DND-41 (cell line): ENCODE measurements at regions not wholly inside any gene's neighbourhood (a gene's known extent, or its start where the extent isn't known, plus 50 kb on each side); places are given as distances from the start of the nearest gene placed in this dataset.

Source experiments
- ATAC-seq: fragments of 200-7000 bp; cut with Tn5 transposase; 3 replicates; pipeline ENCODE4 v1.9.1; 2021; ENCODE audit warnings: low read depth; ENCODE audit not compliant: insufficient read depth
- DNase-seq: peaks from one replicate; pipeline ENCODE4 v3.0.0-alpha.2; 2020
- H2AFZ ChIP-seq: 2 replicates; pipeline ENCODE4 v1.6.0; 2012; ENCODE audit warnings: low read depth, low read length
- H3K27ac ChIP-seq: 2 replicates; pipeline ENCODE4 v1.5.1; 2012; ENCODE audit warnings: low read length, inconsistent platforms
- H3K27me3 ChIP-seq: fragments of 200-600 bp; sonication (generic); 2 replicates; pipeline ENCODE4 v1.6.0; 2012; ENCODE audit warnings: low read length, mild to moderate bottlenecking, inconsistent platforms; ENCODE audit not compliant: insufficient read depth, poor library complexity
- H3K36me3 ChIP-seq: 2 replicates; pipeline ENCODE4 v1.5.1; 2012; ENCODE audit warnings: low read length, inconsistent platforms; ENCODE audit not compliant: insufficient read depth
- H3K4me1 ChIP-seq: 2 replicates; pipeline ENCODE4 v1.5.1; 2012; ENCODE audit warnings: mild to moderate bottlenecking, low read length; ENCODE audit not compliant: insufficient read depth
- H3K4me2 ChIP-seq: 2 replicates; pipeline ENCODE4 v1.6.0; 2012; ENCODE audit warnings: mild to moderate bottlenecking, moderate library complexity, low read length, inconsistent platforms; ENCODE audit not compliant: insufficient read depth
- H3K4me3 ChIP-seq, 2 experiments: fragments of 200-600 bp in 1 of 2; shearing (Covaris generic) in 1 of 2; 2 replicates each; pipeline ENCODE4 v1.5.1; 2012 to 2016; ENCODE audit warnings: inconsistent platforms in 2 of 2, low read length in 2 of 2, mild to moderate bottlenecking in 2 of 2, low read depth in 1 of 2, moderate library complexity in 1 of 2
- H3K79me2 ChIP-seq: 2 replicates; pipeline ENCODE4 v1.6.0; 2012; ENCODE audit warnings: low read length, inconsistent platforms; ENCODE audit not compliant: insufficient read depth
- H3K9ac ChIP-seq: 2 replicates; pipeline ENCODE4 v1.6.0; 2012; ENCODE audit warnings: low read depth, mild to moderate bottlenecking, inconsistent platforms, low read length, moderate library complexity
- H3K9me3 ChIP-seq: 2 replicates; pipeline ENCODE4 v1.5.1; 2012; ENCODE audit warnings: low read length, moderate library complexity, mild to moderate bottlenecking, inconsistent platforms; ENCODE audit not compliant: insufficient read depth, severe bottlenecking
- H4K20me1 ChIP-seq: 2 replicates; pipeline ENCODE4 v1.6.0; 2012; ENCODE audit warnings: low read length; ENCODE audit not compliant: insufficient read depth
- EZH2 ChIP-seq: IDR thresholded peaks from 3 replicates; pipeline ENCODE4 v1.6.1; 2012; ENCODE audit warnings: borderline replicate concordance, low read depth, mild to moderate bottlenecking, moderate library complexity, low read length, inconsistent platforms; ENCODE audit not compliant: severe bottlenecking
- TF ChIP-seq, protein P1 (sequence below): IDR thresholded peaks from 2 replicates; pipeline ENCODE4 v1.5.1; 2012; ENCODE audit warnings: borderline replicate concordance, low read length, moderate library complexity, mild to moderate bottlenecking; ENCODE audit not compliant: poor library complexity, severe bottlenecking; ENCODE audit errors: extremely low read depth

GRCh38 chr4:108366716-108367115 lies 198.0 kb upstream of the LEF1 start:
- Histone ChIP-seq H3K4me2 (no peak overlapping the region), H3K9ac (no peak overlapping the region), H4K20me1 (no peaks in the 10 kb centered on the region), H2AFZ (no peak overlapping the region), H3K4me3 (no peak overlapping the region), H3K4me1 (peaks cover 70% of the 10 kb centered on the region), H3K79me2 (no peaks in the 10 kb centered on the region), H3K9me3 (no peaks in the 10 kb centered on the region), H3K36me3 (no peaks in the 10 kb centered on the region), H3K27ac (peak overlapping the region; percentile 16; the same call in 1 of the 2 replicates), H3K27me3 (no peaks in the 10 kb centered on the region)
- TF ChIP-seq EZH2 = no peak
- TF ChIP-seq, protein P1, sequence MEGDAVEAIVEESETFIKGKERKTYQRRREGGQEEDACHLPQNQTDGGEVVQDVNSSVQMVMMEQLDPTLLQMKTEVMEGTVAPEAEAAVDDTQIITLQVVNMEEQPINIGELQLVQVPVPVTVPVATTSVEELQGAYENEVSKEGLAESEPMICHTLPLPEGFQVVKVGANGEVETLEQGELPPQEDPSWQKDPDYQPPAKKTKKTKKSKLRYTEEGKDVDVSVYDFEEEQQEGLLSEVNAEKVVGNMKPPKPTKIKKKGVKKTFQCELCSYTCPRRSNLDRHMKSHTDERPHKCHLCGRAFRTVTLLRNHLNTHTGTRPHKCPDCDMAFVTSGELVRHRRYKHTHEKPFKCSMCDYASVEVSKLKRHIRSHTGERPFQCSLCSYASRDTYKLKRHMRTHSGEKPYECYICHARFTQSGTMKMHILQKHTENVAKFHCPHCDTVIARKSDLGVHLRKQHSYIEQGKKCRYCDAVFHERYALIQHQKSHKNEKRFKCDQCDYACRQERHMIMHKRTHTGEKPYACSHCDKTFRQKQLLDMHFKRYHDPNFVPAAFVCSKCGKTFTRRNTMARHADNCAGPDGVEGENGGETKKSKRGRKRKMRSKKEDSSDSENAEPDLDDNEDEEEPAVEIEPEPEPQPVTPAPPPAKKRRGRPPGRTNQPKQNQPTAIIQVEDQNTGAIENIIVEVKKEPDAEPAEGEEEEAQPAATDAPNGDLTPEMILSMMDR = no peak
- no peak for DNase-seq
- ATAC-seq = no peak

GRCh38 chr4:108365551-108365950 lies 196.8 kb upstream of the LEF1 start:
- Histone ChIP-seq H4K20me1 (no peaks in the 10 kb centered on the region), H3K27me3 (no peaks in the 10 kb centered on the region), H2AFZ (no peak overlapping the region), H3K9ac (no peak overlapping the region), H3K36me3 (no peaks in the 10 kb centered on the region), H3K4me3 (no peak overlapping the region), H3K9me3 (no peaks in the 10 kb centered on the region), H3K79me2 (no peaks in the 10 kb centered on the region), H3K27ac (no peak overlapping the region), H3K4me1 (peaks cover 70% of the 10 kb centered on the region), H3K4me2 (no peak overlapping the region)
- no peak for TF ChIP-seq EZH2
- TF ChIP-seq, protein P1 = no peak
- DNase-seq (no peak), ATAC-seq (no peak)

GRCh38 chr4:108361886-108362285 lies 193.2 kb upstream of the LEF1 start:
- DNase-seq (peak; percentile 42), ATAC-seq (no peak)
- Histone ChIP-seq H4K20me1 (no peaks in the 10 kb centered on the region), H3K9ac (peak overlapping the region; percentile 68), H3K27me3 (no peaks in the 10 kb centered on the region), H3K4me1 (peaks cover 77% of the 10 kb centered on the region), H3K79me2 (peaks cover 14% of the 10 kb centered on the region), H3K36me3 (no peaks in the 10 kb centered on the region), H3K9me3 (no peaks in the 10 kb centered on the region), H2AFZ (no peak overlapping the region; the same call in 1 of the 2 replicates), H3K4me3 (no peak overlapping the region; a peak in 1 of 4 replicates), H3K4me2 (peak overlapping the region; percentile 47), H3K27ac (peak overlapping the region; percentile 98)
- no peak for TF ChIP-seq EZH2
- TF ChIP-seq, protein P1 = no peak

DNA sequence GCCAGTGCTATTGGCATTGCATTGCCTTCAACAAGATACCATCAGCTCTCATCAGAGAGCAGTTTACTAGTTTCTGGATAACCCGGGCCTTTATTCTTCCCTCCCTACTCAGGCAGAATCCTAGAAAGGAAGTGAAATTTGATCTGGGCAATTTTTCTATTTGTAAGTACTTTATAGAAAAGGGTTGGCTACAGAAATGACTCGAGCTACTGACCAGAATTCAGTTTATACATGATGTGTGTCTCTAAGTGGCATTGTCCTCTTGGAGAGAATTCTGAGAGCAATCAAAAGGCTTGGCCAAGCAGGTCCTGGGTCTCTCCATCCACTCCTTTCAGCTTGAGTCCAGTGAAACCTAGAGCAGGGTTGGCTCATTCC lies 192.7 kb upstream of the LEF1 start:
- Histone ChIP-seq H3K4me1 (peaks cover 82% of the 10 kb centered on the region), H3K79me2 (peaks cover 14% of the 10 kb centered on the region), H4K20me1 (no peaks in the 10 kb centered on the region), H3K4me2 (peak overlapping the region; percentile 47), H3K4me3 (peak overlapping the region in 1 of 2 experiments; percentile 24; a peak in 1 of 4 replicates), H3K9me3 (no peaks in the 10 kb centered on the region), H3K27ac (peak overlapping the region; percentile 98), H2AFZ (no peak overlapping the region; the same call in 1 of the 2 replicates), H3K36me3 (no peaks in the 10 kb centered on the region), H3K9ac (peak overlapping the region; percentile 68), H3K27me3 (no peaks in the 10 kb centered on the region)
- DNase-seq = no peak
- TF ChIP-seq, protein P1 = no peak
- no peak for TF ChIP-seq EZH2
- ATAC-seq = no peak
